ENCODE measurements at regions not wholly inside any gene's neighbourhood (a gene's known extent, or its start where the extent isn't known, plus 50 kb on each side); places are given as distances from the start of the nearest gene placed in this dataset.

DNA sequence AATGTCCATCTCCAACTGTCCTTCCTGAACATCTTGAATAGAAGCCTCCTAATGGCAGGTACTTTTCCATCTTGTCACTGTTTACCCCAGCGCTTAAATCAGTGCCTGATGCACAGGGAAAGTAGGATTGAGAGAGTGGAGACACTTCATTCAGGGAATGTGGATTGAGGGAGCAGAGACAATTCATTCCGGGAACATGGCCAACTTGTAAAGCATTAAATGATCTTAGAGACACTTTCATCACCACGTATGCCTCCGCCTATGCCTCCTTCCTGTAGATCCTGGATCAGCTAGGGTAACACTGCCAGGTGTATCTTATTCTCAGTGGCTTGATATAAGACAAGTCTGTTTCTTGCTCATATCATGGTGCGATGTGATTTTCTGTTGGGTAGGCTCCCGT lies 67.6 kb upstream of the CSRP2 start (continued):
- no peak for TF ChIP-seq SOX15 (CRISPR knock-in tag; IDR thresholded peaks at IDR 0.05)
- TF ChIP-seq, protein P1, sequence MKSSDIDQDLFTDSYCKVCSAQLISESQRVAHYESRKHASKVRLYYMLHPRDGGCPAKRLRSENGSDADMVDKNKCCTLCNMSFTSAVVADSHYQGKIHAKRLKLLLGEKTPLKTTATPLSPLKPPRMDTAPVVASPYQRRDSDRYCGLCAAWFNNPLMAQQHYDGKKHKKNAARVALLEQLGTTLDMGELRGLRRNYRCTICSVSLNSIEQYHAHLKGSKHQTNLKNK (CRISPR knock-in tag; IDR thresholded peaks at IDR 0.05) = no peak
- no peak for TF ChIP-seq CREB1 (CRISPR knock-in tag; IDR thresholded peaks at IDR 0.05)
- no peak for TF ChIP-seq KAT7 (CRISPR knock-in tag; IDR thresholded peaks at IDR 0.05; ENCODE audit: borderline replicate concordance)
- TF ChIP-seq, protein P2, sequence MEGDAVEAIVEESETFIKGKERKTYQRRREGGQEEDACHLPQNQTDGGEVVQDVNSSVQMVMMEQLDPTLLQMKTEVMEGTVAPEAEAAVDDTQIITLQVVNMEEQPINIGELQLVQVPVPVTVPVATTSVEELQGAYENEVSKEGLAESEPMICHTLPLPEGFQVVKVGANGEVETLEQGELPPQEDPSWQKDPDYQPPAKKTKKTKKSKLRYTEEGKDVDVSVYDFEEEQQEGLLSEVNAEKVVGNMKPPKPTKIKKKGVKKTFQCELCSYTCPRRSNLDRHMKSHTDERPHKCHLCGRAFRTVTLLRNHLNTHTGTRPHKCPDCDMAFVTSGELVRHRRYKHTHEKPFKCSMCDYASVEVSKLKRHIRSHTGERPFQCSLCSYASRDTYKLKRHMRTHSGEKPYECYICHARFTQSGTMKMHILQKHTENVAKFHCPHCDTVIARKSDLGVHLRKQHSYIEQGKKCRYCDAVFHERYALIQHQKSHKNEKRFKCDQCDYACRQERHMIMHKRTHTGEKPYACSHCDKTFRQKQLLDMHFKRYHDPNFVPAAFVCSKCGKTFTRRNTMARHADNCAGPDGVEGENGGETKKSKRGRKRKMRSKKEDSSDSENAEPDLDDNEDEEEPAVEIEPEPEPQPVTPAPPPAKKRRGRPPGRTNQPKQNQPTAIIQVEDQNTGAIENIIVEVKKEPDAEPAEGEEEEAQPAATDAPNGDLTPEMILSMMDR (IDR thresholded peaks at IDR 0.05) = no peak
- no peak for TF ChIP-seq ZNF396 (CRISPR knock-in tag; IDR thresholded peaks at IDR 0.05; ENCODE audit: borderline replicate concordance)
- TF ChIP-seq, protein P3, sequence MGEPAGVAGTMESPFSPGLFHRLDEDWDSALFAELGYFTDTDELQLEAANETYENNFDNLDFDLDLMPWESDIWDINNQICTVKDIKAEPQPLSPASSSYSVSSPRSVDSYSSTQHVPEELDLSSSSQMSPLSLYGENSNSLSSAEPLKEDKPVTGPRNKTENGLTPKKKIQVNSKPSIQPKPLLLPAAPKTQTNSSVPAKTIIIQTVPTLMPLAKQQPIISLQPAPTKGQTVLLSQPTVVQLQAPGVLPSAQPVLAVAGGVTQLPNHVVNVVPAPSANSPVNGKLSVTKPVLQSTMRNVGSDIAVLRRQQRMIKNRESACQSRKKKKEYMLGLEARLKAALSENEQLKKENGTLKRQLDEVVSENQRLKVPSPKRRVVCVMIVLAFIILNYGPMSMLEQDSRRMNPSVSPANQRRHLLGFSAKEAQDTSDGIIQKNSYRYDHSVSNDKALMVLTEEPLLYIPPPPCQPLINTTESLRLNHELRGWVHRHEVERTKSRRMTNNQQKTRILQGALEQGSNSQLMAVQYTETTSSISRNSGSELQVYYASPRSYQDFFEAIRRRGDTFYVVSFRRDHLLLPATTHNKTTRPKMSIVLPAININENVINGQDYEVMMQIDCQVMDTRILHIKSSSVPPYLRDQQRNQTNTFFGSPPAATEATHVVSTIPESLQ (CRISPR knock-in tag; IDR thresholded peaks at IDR 0.05) = no peak

DNA sequence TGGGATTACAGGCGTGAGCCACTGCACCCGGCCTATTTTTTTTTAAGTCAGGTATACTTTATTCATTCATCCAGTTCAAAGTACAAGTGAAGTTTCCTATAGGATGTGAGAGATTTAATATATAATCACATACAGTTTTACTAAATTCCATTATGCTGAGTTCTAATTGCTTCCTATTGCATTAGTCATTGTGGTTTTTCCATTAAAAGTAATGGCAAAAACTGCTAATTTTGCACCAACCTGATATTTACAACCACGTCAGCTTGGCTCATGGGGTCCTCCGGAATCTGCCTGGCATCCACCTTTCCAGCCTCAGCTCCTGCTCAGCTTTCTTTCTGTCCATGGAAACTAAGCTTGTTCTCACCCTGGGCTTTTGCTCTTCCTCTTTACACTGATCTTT lies 67.0 kb upstream of the CSRP2 start:
- Mint-ChIP-seq H3K9me3 (no peaks in the 10 kb centered on the region), H3K36me3 (no peaks in the 10 kb centered on the region), H3K27ac (no peak overlapping the region), H3K4me1 (no peaks in the 10 kb centered on the region), H3K27me3 (ENCODE audit: low read depth) (no peaks in the 10 kb centered on the region; the same call in 1 of the 2 replicates), H3K4me3 (no peak overlapping the region)
- ATAC-seq = no peak
- TF ChIP-seq FOXK1 (CRISPR knock-in tag; IDR thresholded peaks at IDR 0.05) (no peak), NFYB (CRISPR knock-in tag; conservative IDR thresholded peaks at IDR 0.05; ENCODE audit: low read depth) (no peak), IRF2 (CRISPR knock-in tag; IDR thresholded peaks at IDR 0.05; ENCODE audit: borderline replicate concordance, low read depth) (no peak), ZNF423 (CRISPR knock-in tag; IDR thresholded peaks at IDR 0.05) (no peak), OVOL2 (CRISPR knock-in tag; IDR thresholded peaks at IDR 0.05; ENCODE audit: borderline replicate concordance) (no peak), GTF2I (CRISPR knock-in tag; conservative IDR thresholded peaks at IDR 0.05) (no peak), KAT7 (CRISPR knock-in tag; IDR thresholded peaks at IDR 0.05; ENCODE audit: borderline replicate concordance) (no peak), NFE2L1 (CRISPR knock-in tag; IDR thresholded peaks at IDR 0.05) (no peak), NR3C1 (CRISPR knock-in tag; conservative IDR thresholded peaks at IDR 0.05; ENCODE audit: low read depth) (no peak)
- TF ChIP-seq, protein P4, sequence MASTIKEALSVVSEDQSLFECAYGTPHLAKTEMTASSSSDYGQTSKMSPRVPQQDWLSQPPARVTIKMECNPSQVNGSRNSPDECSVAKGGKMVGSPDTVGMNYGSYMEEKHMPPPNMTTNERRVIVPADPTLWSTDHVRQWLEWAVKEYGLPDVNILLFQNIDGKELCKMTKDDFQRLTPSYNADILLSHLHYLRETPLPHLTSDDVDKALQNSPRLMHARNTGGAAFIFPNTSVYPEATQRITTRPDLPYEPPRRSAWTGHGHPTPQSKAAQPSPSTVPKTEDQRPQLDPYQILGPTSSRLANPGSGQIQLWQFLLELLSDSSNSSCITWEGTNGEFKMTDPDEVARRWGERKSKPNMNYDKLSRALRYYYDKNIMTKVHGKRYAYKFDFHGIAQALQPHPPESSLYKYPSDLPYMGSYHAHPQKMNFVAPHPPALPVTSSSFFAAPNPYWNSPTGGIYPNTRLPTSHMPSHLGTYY (CRISPR knock-in tag; IDR thresholded peaks at IDR 0.05) = no peak
- TF ChIP-seq, protein P5, sequence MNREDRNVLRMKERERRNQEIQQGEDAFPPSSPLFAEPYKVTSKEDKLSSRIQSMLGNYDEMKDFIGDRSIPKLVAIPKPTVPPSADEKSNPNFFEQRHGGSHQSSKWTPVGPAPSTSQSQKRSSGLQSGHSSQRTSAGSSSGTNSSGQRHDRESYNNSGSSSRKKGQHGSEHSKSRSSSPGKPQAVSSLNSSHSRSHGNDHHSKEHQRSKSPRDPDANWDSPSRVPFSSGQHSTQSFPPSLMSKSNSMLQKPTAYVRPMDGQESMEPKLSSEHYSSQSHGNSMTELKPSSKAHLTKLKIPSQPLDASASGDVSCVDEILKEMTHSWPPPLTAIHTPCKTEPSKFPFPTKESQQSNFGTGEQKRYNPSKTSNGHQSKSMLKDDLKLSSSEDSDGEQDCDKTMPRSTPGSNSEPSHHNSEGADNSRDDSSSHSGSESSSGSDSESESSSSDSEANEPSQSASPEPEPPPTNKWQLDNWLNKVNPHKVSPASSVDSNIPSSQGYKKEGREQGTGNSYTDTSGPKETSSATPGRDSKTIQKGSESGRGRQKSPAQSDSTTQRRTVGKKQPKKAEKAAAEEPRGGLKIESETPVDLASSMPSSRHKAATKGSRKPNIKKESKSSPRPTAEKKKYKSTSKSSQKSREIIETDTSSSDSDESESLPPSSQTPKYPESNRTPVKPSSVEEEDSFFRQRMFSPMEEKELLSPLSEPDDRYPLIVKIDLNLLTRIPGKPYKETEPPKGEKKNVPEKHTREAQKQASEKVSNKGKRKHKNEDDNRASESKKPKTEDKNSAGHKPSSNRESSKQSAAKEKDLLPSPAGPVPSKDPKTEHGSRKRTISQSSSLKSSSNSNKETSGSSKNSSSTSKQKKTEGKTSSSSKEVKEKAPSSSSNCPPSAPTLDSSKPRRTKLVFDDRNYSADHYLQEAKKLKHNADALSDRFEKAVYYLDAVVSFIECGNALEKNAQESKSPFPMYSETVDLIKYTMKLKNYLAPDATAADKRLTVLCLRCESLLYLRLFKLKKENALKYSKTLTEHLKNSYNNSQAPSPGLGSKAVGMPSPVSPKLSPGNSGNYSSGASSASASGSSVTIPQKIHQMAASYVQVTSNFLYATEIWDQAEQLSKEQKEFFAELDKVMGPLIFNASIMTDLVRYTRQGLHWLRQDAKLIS (CRISPR knock-in tag; IDR thresholded peaks at IDR 0.05; ENCODE audit: borderline replicate concordance) = no peak
- POLR2A ChIA-PET = no interaction called here
- CTCF ChIA-PET = interaction anchor here (2.2 kb wide), 1 partner anchor 65 kb away, joined by 5 read pairs; no protein-coding TSS in a partner anchor
- DNase-seq (ENCODE audit: low spot score) = no peak
